H9 (cell line): ENCODE measurements at regions not wholly inside any gene's neighbourhood (a gene's known extent, or its start where the extent isn't known, plus 50 kb on each side); places are given as distances from the start of the nearest gene placed in this dataset.

Source experiments
- DNase-seq: peaks from one replicate; pipeline ENCODE4 v3.0.0-alpha.2; 2017
- H2AFZ ChIP-seq: one replicate; pipeline ENCODE4 v1.6.1; 2013; ENCODE audit warnings: mild to moderate bottlenecking, low read length, control low read depth, moderate library complexity
- H2AK5ac ChIP-seq: 2 replicates; pipeline ENCODE4 v1.6.1; 2013; ENCODE audit warnings: low read length, control low read depth, mixed read lengths; ENCODE audit not compliant: insufficient read length
- H2BK120ac ChIP-seq: one replicate; pipeline ENCODE4 v1.6.1; 2013; ENCODE audit warnings: low read depth, mild to moderate bottlenecking, low read length, control low read depth, inconsistent platforms; ENCODE audit not compliant: poor library complexity, severe bottlenecking
- H2BK12ac ChIP-seq: 2 replicates; pipeline ENCODE4 v1.6.1; 2013; ENCODE audit warnings: low read length, control low read depth, mixed read lengths, low read depth; ENCODE audit not compliant: insufficient read length
- H2BK15ac ChIP-seq: 2 replicates; pipeline ENCODE4 v1.6.1; 2013; ENCODE audit warnings: low read depth, low read length, control low read depth
- H2BK20ac ChIP-seq: one replicate; pipeline ENCODE4 v1.6.1; 2013; ENCODE audit warnings: low read depth, mild to moderate bottlenecking, low read length, control low read depth, inconsistent platforms; ENCODE audit not compliant: poor library complexity, severe bottlenecking
- H2BK5ac ChIP-seq: 2 replicates; pipeline ENCODE4 v1.6.1; 2013; ENCODE audit warnings: low read length, control low read depth, mixed read lengths; ENCODE audit not compliant: insufficient read length
- H3K14ac ChIP-seq: 2 replicates; pipeline ENCODE4 v1.6.1; 2013; ENCODE audit warnings: low read length, control low read depth; ENCODE audit not compliant: insufficient read depth
- H3K18ac ChIP-seq: 2 replicates; pipeline ENCODE4 v1.6.1; 2013; ENCODE audit warnings: low read depth, mild to moderate bottlenecking, mixed read lengths, low read length, control low read depth; ENCODE audit not compliant: insufficient read length
- H3K23ac ChIP-seq: 2 replicates; pipeline ENCODE4 v1.6.1; 2013; ENCODE audit warnings: low read length, control low read depth, mixed read lengths, low read depth; ENCODE audit not compliant: insufficient read length
- H3K23me2 ChIP-seq: 2 replicates; pipeline ENCODE4 v1.6.1; 2013; ENCODE audit warnings: low read depth, mild to moderate bottlenecking, mixed read lengths, low read length, control low read depth; ENCODE audit not compliant: insufficient read length, poor library complexity, severe bottlenecking
- H3K27ac ChIP-seq: 2 replicates; pipeline ENCODE4 v1.5.1; 2013; ENCODE audit warnings: low read length, control low read depth, mixed read lengths, low read depth; ENCODE audit not compliant: insufficient read length
- H3K27me3 ChIP-seq: 2 replicates; pipeline ENCODE4 v1.6.1; 2013; ENCODE audit warnings: low read length, control low read depth, inconsistent platforms; ENCODE audit not compliant: insufficient read depth
- H3K4ac ChIP-seq: 2 replicates; pipeline ENCODE4 v1.6.1; 2013; ENCODE audit warnings: low read depth, mild to moderate bottlenecking, control low read depth, inconsistent platforms, low read length, moderate library complexity
- H3K4me1 ChIP-seq: 2 replicates; pipeline ENCODE4 v1.6.1; 2013; ENCODE audit warnings: low read length, control low read depth, inconsistent platforms; ENCODE audit not compliant: insufficient read depth
- H3K4me2 ChIP-seq: 2 replicates; pipeline ENCODE4 v1.6.1; 2013; ENCODE audit warnings: low read length, control low read depth, mixed read lengths; ENCODE audit not compliant: insufficient read length, insufficient read depth
- H3K56ac ChIP-seq: 2 replicates; pipeline ENCODE4 v1.6.1; 2013; ENCODE audit warnings: low read depth, mild to moderate bottlenecking, mixed read lengths, low read length, control low read depth; ENCODE audit not compliant: insufficient read length
- H3K79me1 ChIP-seq: 2 replicates; pipeline ENCODE4 v1.6.1; 2013; ENCODE audit warnings: low read depth, mild to moderate bottlenecking, moderate library complexity, low read length, control low read depth, inconsistent platforms; ENCODE audit not compliant: insufficient read depth, poor library complexity, severe bottlenecking
- H3K79me2 ChIP-seq: 2 replicates; pipeline ENCODE4 v1.6.1; 2013; ENCODE audit warnings: low read length, control low read depth, inconsistent platforms; ENCODE audit not compliant: insufficient read depth
- H3K9ac ChIP-seq: 2 replicates; pipeline ENCODE4 v1.6.1; 2013; ENCODE audit warnings: low read length, control low read depth, mixed read lengths; ENCODE audit not compliant: insufficient read length; ENCODE audit errors: extremely low read depth
- H3K9me3 ChIP-seq: one replicate; pipeline ENCODE4 v1.6.1; 2013; ENCODE audit warnings: low read depth, low read length, inconsistent platforms; ENCODE audit not compliant: control insufficient read depth
- H3T11ph ChIP-seq: one replicate; pipeline ENCODE4 v1.6.1; 2013; ENCODE audit warnings: mild to moderate bottlenecking, low read length, control low read depth, inconsistent platforms
- H4K20me1 ChIP-seq: one replicate; pipeline ENCODE4 v1.6.1; 2013; ENCODE audit not compliant: control insufficient read depth, insufficient read length, insufficient read depth
- H4K5ac ChIP-seq: 2 replicates; pipeline ENCODE4 v1.6.1; 2013; ENCODE audit warnings: low read depth, mild to moderate bottlenecking, mixed read lengths, low read length, control low read depth; ENCODE audit not compliant: insufficient read length
- H4K8ac ChIP-seq: replicated peaks from 2 replicates; pipeline ENCODE4 v1.6.1; 2013; ENCODE audit warnings: low read length, control low read depth, mixed read lengths, low read depth; ENCODE audit not compliant: insufficient read length
- H4K91ac ChIP-seq: 2 replicates; pipeline ENCODE4 v1.6.1; 2013; ENCODE audit warnings: low read depth, mild to moderate bottlenecking, moderate library complexity, mixed read lengths, low read length, control low read depth; ENCODE audit not compliant: insufficient read length
- H3K27ac Mint-ChIP-seq, 3 experiments: 2 replicates in 2 of 3; 3 replicates in 1 of 3; pipeline ENCODE4 v1.8.0; 2020 to 2021; ENCODE audit warnings: mixed read lengths in 3 of 3, mild to moderate bottlenecking in 1 of 3, moderate library complexity in 1 of 3
- H3K27me3 Mint-ChIP-seq: 2 replicates; pipeline ENCODE4 v1.8.0; 2021; ENCODE audit warnings: low read depth, mild to moderate bottlenecking, moderate library complexity, mixed read lengths
- H3K36me3 Mint-ChIP-seq, 3 experiments: 2 replicates in 2 of 3; 3 replicates in 1 of 3; pipeline ENCODE4 v1.8.0; 2020 to 2021; ENCODE audit warnings: low read depth in 3 of 3, mixed read lengths in 3 of 3; ENCODE audit not compliant: insufficient read depth in 1 of 3
- H3K4me1 Mint-ChIP-seq, 2 experiments: 2 replicates each; pipeline ENCODE4 v1.8.0; 2020; ENCODE audit warnings: mixed read lengths in 2 of 2
- H3K4me3 Mint-ChIP-seq, 2 experiments: 2 replicates in 1 of 2; 3 replicates in 1 of 2; pipeline ENCODE4 v1.8.0; 2020 to 2021; ENCODE audit warnings: mild to moderate bottlenecking in 2 of 2, mixed read lengths in 2 of 2, moderate library complexity in 1 of 2
- H3K9me3 Mint-ChIP-seq, 2 experiments: 2 replicates in 1 of 2; 3 replicates in 1 of 2; pipeline ENCODE4 v1.8.0; 2020; ENCODE audit warnings: mild to moderate bottlenecking in 2 of 2, mixed read lengths in 2 of 2, moderate library complexity in 1 of 2
- WGBS: extraction: QIAGEN DNeasy Blood & Tissue Kit; methylation state at CpG from one replicate; pipeline ENCODE4 v1.1.7; 2013; ENCODE audit warnings: missing lambda C conversion rate, low lambda C conversion rate, mixed read lengths; ENCODE audit not compliant: insufficient read length; ENCODE audit errors: extremely low coverage; 5-methylcytosine and 5-hydroxymethylcytosine counted together
- TF ChIP-seq, protein P1 (sequence below): fragments of 200-600 bp; sonication (generic); conservative IDR thresholded peaks from 3 replicates; pipeline ENCODE4 v1.8.0; 2021; ENCODE audit warnings: antibody characterized with exemption, mild to moderate bottlenecking

DNA sequence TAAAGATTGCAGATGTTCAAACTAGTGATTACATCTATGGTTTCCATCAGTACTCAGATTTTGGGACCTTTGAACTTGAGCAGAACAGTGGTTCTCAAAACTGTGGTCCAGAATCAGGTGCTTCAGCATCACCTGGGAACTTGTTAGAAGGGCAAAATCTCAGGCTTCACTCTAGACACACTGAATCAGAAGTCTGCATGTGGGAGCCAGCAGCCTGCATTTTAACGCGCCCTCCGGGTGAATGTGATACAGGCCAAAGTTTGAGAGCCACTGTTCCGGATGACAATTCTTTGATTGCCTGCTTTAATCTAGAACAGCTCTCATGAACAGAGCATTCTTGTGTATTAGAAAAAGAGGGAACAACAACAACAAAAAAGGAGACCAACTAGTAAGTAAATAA, 261.7 kb downstream of the GPD2 start:
- no peak overlapping the region for H3K23ac ChIP-seq
- no peak overlapping the region for H3K14ac ChIP-seq
- H2AK5ac ChIP-seq: no peak overlapping the region
- no peak overlapping the region for H3K4me3 Mint-ChIP-seq
- H4K8ac ChIP-seq: no peak overlapping the region
- H4K20me1 ChIP-seq: no peaks in the 10 kb centered on the region
- H3K4me1 ChIP-seq: peaks cover 2% of the 10 kb centered on the region; the same call in 1 of the 2 replicates
- no peak overlapping the region for H2BK5ac ChIP-seq
- peaks cover 48 to 51% of the 10 kb centered on the region in 2 experiments for H3K4me1 Mint-ChIP-seq
- H3K27me3 ChIP-seq: no peaks in the 10 kb centered on the region
- TF ChIP-seq, protein P1, sequence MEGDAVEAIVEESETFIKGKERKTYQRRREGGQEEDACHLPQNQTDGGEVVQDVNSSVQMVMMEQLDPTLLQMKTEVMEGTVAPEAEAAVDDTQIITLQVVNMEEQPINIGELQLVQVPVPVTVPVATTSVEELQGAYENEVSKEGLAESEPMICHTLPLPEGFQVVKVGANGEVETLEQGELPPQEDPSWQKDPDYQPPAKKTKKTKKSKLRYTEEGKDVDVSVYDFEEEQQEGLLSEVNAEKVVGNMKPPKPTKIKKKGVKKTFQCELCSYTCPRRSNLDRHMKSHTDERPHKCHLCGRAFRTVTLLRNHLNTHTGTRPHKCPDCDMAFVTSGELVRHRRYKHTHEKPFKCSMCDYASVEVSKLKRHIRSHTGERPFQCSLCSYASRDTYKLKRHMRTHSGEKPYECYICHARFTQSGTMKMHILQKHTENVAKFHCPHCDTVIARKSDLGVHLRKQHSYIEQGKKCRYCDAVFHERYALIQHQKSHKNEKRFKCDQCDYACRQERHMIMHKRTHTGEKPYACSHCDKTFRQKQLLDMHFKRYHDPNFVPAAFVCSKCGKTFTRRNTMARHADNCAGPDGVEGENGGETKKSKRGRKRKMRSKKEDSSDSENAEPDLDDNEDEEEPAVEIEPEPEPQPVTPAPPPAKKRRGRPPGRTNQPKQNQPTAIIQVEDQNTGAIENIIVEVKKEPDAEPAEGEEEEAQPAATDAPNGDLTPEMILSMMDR: no peak
- H3K56ac ChIP-seq: no peak overlapping the region
- no peak overlapping the region for H3T11ph ChIP-seq
- no CpG with 5 or more reads among the region's 4 CpGs for WGBS
- no peak overlapping the region for H2BK15ac ChIP-seq
- DNase-seq: no peak
- H2AFZ ChIP-seq: no peak overlapping the region
- H3K27ac Mint-ChIP-seq: no peak overlapping the region
- no peak overlapping the region for H3K4ac ChIP-seq
- no peaks in the 10 kb centered on the region for H3K36me3 Mint-ChIP-seq
- no peaks in the 10 kb centered on the region for H3K27me3 Mint-ChIP-seq
- H3K9me3 ChIP-seq: no peaks in the 10 kb centered on the region
- H3K79me1 ChIP-seq: no peaks in the 10 kb centered on the region
- no peak overlapping the region for H2BK20ac ChIP-seq
- no peak overlapping the region for H3K9ac ChIP-seq
- H4K5ac ChIP-seq: no peak overlapping the region
- no peak overlapping the region for H2BK12ac ChIP-seq
- H4K91ac ChIP-seq: no peak overlapping the region
- no peaks in the 10 kb centered on the region for H3K79me2 ChIP-seq
- H3K27ac ChIP-seq: no peak overlapping the region
- H3K4me2 ChIP-seq: no peak overlapping the region
- no peak overlapping the region for H2BK120ac ChIP-seq
- H3K23me2 ChIP-seq: no peaks in the 10 kb centered on the region
- no peak overlapping the region for H3K18ac ChIP-seq
- H3K9me3 Mint-ChIP-seq: no peaks in the 10 kb centered on the region
